ENCODE measurements at regions not wholly inside any gene's neighbourhood (a gene's known extent, or its start where the extent isn't known, plus 50 kb on each side); places are given as distances from the start of the nearest gene placed in this dataset.

DNA sequence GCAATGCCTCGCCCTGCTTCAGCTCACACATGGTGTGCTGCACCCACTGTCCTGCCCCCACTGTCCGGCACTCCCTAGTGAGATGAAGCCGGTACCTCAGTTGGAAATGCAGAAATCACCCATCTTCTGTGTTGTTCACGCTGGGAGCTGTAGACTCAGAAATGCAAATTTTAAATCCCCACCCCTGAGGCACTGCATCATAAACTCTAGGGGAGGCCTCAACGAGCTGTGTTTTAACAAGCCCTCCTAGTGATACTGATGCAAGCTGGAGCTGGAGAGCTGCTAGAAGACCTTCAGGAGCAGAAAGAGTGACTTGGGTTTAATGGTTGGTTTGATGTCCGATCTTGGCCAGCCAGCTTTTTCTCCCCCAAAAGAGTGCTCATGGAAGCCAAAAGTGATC is 146.0 kb upstream of the MAST4 start:
- no peaks in the 10 kb centered on the region for H3K27me3 Mint-ChIP-seq (ENCODE audit: insufficient read depth, low read depth)
- Histone ChIP-seq H4K20me1 (ENCODE audit: low read depth) (no peaks in the 10 kb centered on the region), H3K27me3 (no peaks in the 10 kb centered on the region), H3K4me1 (peaks cover 10% of the 10 kb centered on the region), H3K36me3 (no peaks in the 10 kb centered on the region), H3K9me3 (ENCODE audit: low read depth) (peaks cover 7% of the 10 kb centered on the region), H3K4me3 (no peak overlapping the region), H3K79me2 (ENCODE audit: low read depth) (no peaks in the 10 kb centered on the region), H3K27ac (no peak overlapping the region), H3K9ac (no peak overlapping the region), H3F3A (ENCODE audit: low read depth) (peaks cover 13% of the 10 kb centered on the region), H2AFZ (replicated peaks) (no peak overlapping the region), H3K4me2 (no peak overlapping the region)
- no peak for DNase-seq (ENCODE audit: low spot score)
- no peaks in the 10 kb centered on the region for H3K36me3 Mint-ChIP-seq
- peaks cover 8% of the 10 kb centered on the region for H3K4me1 Mint-ChIP-seq
- TF ChIP-seq, protein P1, sequence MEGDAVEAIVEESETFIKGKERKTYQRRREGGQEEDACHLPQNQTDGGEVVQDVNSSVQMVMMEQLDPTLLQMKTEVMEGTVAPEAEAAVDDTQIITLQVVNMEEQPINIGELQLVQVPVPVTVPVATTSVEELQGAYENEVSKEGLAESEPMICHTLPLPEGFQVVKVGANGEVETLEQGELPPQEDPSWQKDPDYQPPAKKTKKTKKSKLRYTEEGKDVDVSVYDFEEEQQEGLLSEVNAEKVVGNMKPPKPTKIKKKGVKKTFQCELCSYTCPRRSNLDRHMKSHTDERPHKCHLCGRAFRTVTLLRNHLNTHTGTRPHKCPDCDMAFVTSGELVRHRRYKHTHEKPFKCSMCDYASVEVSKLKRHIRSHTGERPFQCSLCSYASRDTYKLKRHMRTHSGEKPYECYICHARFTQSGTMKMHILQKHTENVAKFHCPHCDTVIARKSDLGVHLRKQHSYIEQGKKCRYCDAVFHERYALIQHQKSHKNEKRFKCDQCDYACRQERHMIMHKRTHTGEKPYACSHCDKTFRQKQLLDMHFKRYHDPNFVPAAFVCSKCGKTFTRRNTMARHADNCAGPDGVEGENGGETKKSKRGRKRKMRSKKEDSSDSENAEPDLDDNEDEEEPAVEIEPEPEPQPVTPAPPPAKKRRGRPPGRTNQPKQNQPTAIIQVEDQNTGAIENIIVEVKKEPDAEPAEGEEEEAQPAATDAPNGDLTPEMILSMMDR (IDR thresholded peaks at IDR 0.05) = no peak
- TF ChIP-seq EZH2phosphoT487 (IDR thresholded peaks at IDR 0.05) (no peak), EZH2 (IDR thresholded peaks at IDR 0.05) (no peak)
- H3K27ac Mint-ChIP-seq = no peak overlapping the region
- no peak overlapping the region for H3K4me3 Mint-ChIP-seq
- peaks cover 29% of the 10 kb centered on the region for H3K9me3 Mint-ChIP-seq

DNA sequence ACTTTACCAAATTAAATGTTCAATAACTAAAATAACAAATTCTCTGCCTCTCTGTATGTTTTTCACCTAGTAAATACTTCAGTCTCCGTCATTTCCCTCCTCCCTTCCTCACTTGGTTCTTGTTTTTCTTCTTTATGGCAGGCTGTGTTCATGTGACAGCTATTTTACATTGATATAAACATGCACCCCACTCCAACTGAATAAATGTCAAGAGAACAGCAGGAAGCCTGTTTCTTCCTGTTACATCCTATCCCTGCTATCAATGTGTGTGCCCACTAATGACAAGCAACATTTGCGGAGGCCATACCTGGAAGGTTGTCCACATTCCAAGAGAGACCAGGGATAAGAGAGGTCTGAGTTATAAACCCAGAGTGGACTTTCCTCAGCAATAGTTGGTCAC is 145.2 kb upstream of the MAST4 start:
- Histone ChIP-seq H3K9ac (no peak overlapping the region), H3K4me2 (no peak overlapping the region), H4K20me1 (ENCODE audit: low read depth) (no peaks in the 10 kb centered on the region), H3K36me3 (no peaks in the 10 kb centered on the region), H2AFZ (replicated peaks) (no peak overlapping the region), H3F3A (ENCODE audit: low read depth) (peaks cover 13% of the 10 kb centered on the region), H3K4me3 (no peak overlapping the region), H3K27me3 (no peaks in the 10 kb centered on the region), H3K27ac (no peak overlapping the region), H3K4me1 (peaks cover 10% of the 10 kb centered on the region), H3K79me2 (ENCODE audit: low read depth) (no peaks in the 10 kb centered on the region), H3K9me3 (ENCODE audit: low read depth) (peaks cover 7% of the 10 kb centered on the region)
- no peak overlapping the region for H3K27ac Mint-ChIP-seq
- H3K4me1 Mint-ChIP-seq = peaks cover 8% of the 10 kb centered on the region
- TF ChIP-seq, protein P1 (IDR thresholded peaks at IDR 0.05) = no peak
- TF ChIP-seq EZH2 (IDR thresholded peaks at IDR 0.05) = no peak
- TF ChIP-seq EZH2phosphoT487 (IDR thresholded peaks at IDR 0.05) = no peak
- DNase-seq (ENCODE audit: low spot score) = no peak
- H3K27me3 Mint-ChIP-seq (ENCODE audit: insufficient read depth, low read depth) = no peaks in the 10 kb centered on the region
- H3K36me3 Mint-ChIP-seq = no peaks in the 10 kb centered on the region
- no peak overlapping the region for H3K4me3 Mint-ChIP-seq
- peaks cover 29% of the 10 kb centered on the region for H3K9me3 Mint-ChIP-seq

DNA sequence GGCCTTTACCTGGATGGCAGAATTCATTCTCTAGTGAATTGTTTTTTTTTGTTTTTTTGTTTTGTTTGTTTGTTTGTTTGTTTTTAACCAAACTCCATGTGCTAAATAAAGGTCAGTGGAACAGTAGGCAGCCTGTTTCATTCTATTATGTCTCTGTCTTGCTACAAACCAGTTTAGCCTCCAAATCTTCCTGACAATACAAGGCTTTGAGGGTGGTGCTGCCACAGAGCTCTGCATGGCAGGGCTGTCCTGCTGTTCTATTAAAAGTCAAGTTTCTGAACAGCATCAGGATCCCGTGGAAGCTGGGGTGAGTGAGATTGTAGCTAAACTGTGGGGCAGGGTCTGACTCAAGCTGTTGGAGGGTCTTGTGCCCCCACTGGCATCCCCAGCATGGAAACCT is 144.1 kb upstream of the MAST4 start:
- H3K4me3 ChIP-seq = no peak overlapping the region
- H3K79me2 ChIP-seq (ENCODE audit: low read depth) = no peaks in the 10 kb centered on the region
- Mint-ChIP-seq H3K27ac (peak overlapping the region; percentile 25), H3K36me3 (no peaks in the 10 kb centered on the region), H3K27me3 (ENCODE audit: insufficient read depth, low read depth) (no peaks in the 10 kb centered on the region), H3K4me3 (no peak overlapping the region), H3K4me1 (peaks cover 8% of the 10 kb centered on the region), H3K9me3 (peaks cover 27% of the 10 kb centered on the region)
- H3K27me3 ChIP-seq = no peaks in the 10 kb centered on the region
- H3K4me1 ChIP-seq = peaks cover 10% of the 10 kb centered on the region
- H3F3A ChIP-seq (ENCODE audit: low read depth) = peaks cover 13% of the 10 kb centered on the region
- H3K27ac ChIP-seq = no peak overlapping the region
- H3K9me3 ChIP-seq (ENCODE audit: low read depth) = peaks cover 7% of the 10 kb centered on the region
- H3K4me2 ChIP-seq = no peak overlapping the region
- peak; percentile 8 for DNase-seq (ENCODE audit: low spot score)
- no peak overlapping the region for H2AFZ ChIP-seq (replicated peaks)
- TF ChIP-seq, protein P1 (IDR thresholded peaks at IDR 0.05) = no peak
- no peak for TF ChIP-seq EZH2 (IDR thresholded peaks at IDR 0.05)
- TF ChIP-seq EZH2phosphoT487 (IDR thresholded peaks at IDR 0.05) = no peak
- no peaks in the 10 kb centered on the region for H4K20me1 ChIP-seq (ENCODE audit: low read depth)
- no peak overlapping the region for H3K9ac ChIP-seq
- no peaks in the 10 kb centered on the region for H3K36me3 ChIP-seq

Measured in neural progenitor cell (in vitro differentiated cells).